GM12878 (cell line): ENCODE measurements at regions not wholly inside any gene's neighbourhood (a gene's known extent, or its start where the extent isn't known, plus 50 kb on each side); places are given as distances from the start of the nearest gene placed in this dataset.

Experiments used
- ATAC-seq: fragments of 200-7000 bp; cut with Tn5 transposase; 3 replicates; pipeline ENCODE4 v1.9.1; 2020; ENCODE audit warnings: mild to moderate bottlenecking, moderate library complexity
- BruUV-seq: library from RNA; stranded (reverse); fragments of 400-500 nt; replicated peaks from 2 replicates; lab custom pipeline; 2021; lab: Mats Ljungman, UMichigan
- CTCF ChIA-PET: fragments of 300-600 bp; sonication (Branson Sonifier 250); formaldehyde crosslinking; extraction: SDS; loops from one replicate; lab custom pipeline; 2021; ENCODE audit warnings: inconsistent platforms; lab: Yijun Ruan, JAX
- POLR2A ChIA-PET: fragments of 350-600 bp; formaldehyde crosslinking; extraction: SDS; loops from one replicate; lab custom pipeline; 2021; ENCODE audit warnings: inconsistent platforms; lab: Charles Lee
- RAD21 ChIA-PET: fragments of 300-600 bp; sonication (Branson Sonifier 250); formaldehyde crosslinking; loops from one replicate; lab custom pipeline; 2023; ENCODE audit warnings: antibody characterized with exemption; ENCODE audit not compliant: unreplicated experiment; lab: Charles Lee
- SMC1A ChIA-PET: fragments of 300-600 bp; sonication (Branson Sonifier 250); formaldehyde crosslinking; loops from one replicate; lab custom pipeline; 2023; ENCODE audit not compliant: unreplicated experiment, uncharacterized antibody; lab: Charles Lee
- DNase-seq: peaks from one replicate; pipeline ENCODE4 v3.0.0-alpha.2; 2011; ENCODE audit warnings: low read depth, low spot score
- FAIRE-seq: peaks from 3 replicates; lab custom pipeline; 2011; peaks lifted over from hg19 to GRCh38; lab: Jason Lieb, UNC
- H2AFZ ChIP-seq: 2 replicates; pipeline ENCODE4 v1.6.0; 2011; ENCODE audit warnings: low read depth, low read length, control low read depth; ENCODE audit not compliant: control insufficient read depth
- H3K27ac ChIP-seq: 2 replicates; pipeline ENCODE4 v1.5.1; 2011; ENCODE audit warnings: control low read depth; ENCODE audit not compliant: control insufficient read depth, insufficient read depth
- H3K27me3 ChIP-seq, 2 experiments: replicated peaks in 1 of 2; 2 replicates each; pipeline versions ENCODE4 v1.6.0 to v1.6.1; 2011; ENCODE audit warnings: low read length in 1 of 2; ENCODE audit not compliant: control insufficient read depth in 2 of 2, insufficient read depth in 2 of 2
- H3K36me3 ChIP-seq, 2 experiments: 2 replicates each; pipeline ENCODE4 v1.5.1; 2011; ENCODE audit warnings: low read length in 1 of 2; ENCODE audit not compliant: control insufficient read depth in 2 of 2, insufficient read depth in 2 of 2
- H3K4me1 ChIP-seq: 2 replicates; pipeline ENCODE4 v1.6.1; 2011; ENCODE audit warnings: mild to moderate bottlenecking, low read length, moderate library complexity, mixed read lengths; ENCODE audit not compliant: control insufficient read depth, insufficient read depth
- H3K4me2 ChIP-seq: 2 replicates; pipeline ENCODE4 v1.6.0; 2011; ENCODE audit warnings: control low read depth; ENCODE audit not compliant: control insufficient read depth, insufficient read depth
- H3K4me3 ChIP-seq: fragments of 200-600 bp; sonication (generic); 2 replicates; pipeline ENCODE4 v1.5.1; 2016
- H3K79me2 ChIP-seq: 2 replicates; pipeline ENCODE4 v1.6.0; 2011; ENCODE audit warnings: low read length; ENCODE audit not compliant: control insufficient read depth, insufficient read depth
- H3K9ac ChIP-seq: 2 replicates; pipeline ENCODE4 v1.8.0; 2011; ENCODE audit warnings: low read length, control low read depth, mixed read lengths; ENCODE audit not compliant: control insufficient read depth, insufficient read depth
- H3K9me3 ChIP-seq: replicated peaks from 3 replicates; pipeline ENCODE4 v1.5.1; 2011; ENCODE audit warnings: mild to moderate bottlenecking, low read length; ENCODE audit not compliant: control insufficient read depth, insufficient read depth
- H4K20me1 ChIP-seq: 2 replicates; pipeline ENCODE4 v1.6.0; 2011; ENCODE audit not compliant: control insufficient read depth, insufficient read depth
- ATF2 ChIP-seq: IDR thresholded peaks from 2 replicates; pipeline ENCODE4 v1.6.1; 2012; ENCODE audit warnings: low read length, inconsistent platforms
- CEBPZ ChIP-seq: fragments of 150-350 bp; IDR thresholded peaks from 2 replicates; pipeline ENCODE4 v1.6.1; 2016; ENCODE audit warnings: low read depth, low read length
- IKZF2 ChIP-seq, 2 experiments: fragments of 450-650 bp; IDR thresholded peaks; 2 replicates each; pipeline ENCODE4 v1.6.1; 2017; ENCODE audit warnings: mild to moderate bottlenecking in 2 of 2, moderate library complexity in 2 of 2
- IRF4 ChIP-seq: IDR thresholded peaks from 2 replicates; pipeline ENCODE4 v1.6.1; 2011; ENCODE audit warnings: low read depth, low read length
- MLLT1 ChIP-seq: fragments of 450-650 bp; IDR thresholded peaks from 2 replicates; pipeline ENCODE4 v1.6.1; 2016; ENCODE audit warnings: mild to moderate bottlenecking
- NFYB ChIP-seq: IDR thresholded peaks from 2 replicates; pipeline ENCODE4 v1.6.1; 2011; ENCODE audit warnings: low read depth, mild to moderate bottlenecking, low read length, improper control_type of control experiment, moderate library complexity; ENCODE audit not compliant: insufficient read depth
- NR2C1 ChIP-seq: fragments of 450-650 bp; IDR thresholded peaks from 2 replicates; pipeline ENCODE4 v1.6.1; 2017; ENCODE audit warnings: antibody characterized with exemption, mild to moderate bottlenecking, moderate library complexity
- NR2F1 ChIP-seq: fragments of 450-650 bp; conservative IDR thresholded peaks from 2 replicates; pipeline ENCODE4 v1.6.1; 2017; ENCODE audit warnings: mild to moderate bottlenecking
- POLR2AphosphoS5 ChIP-seq: IDR thresholded peaks from 2 replicates; pipeline ENCODE4 v1.6.1; 2011; ENCODE audit warnings: mild to moderate bottlenecking, low read length, inconsistent platforms
- RAD51 ChIP-seq: fragments of 450-650 bp; IDR thresholded peaks from 2 replicates; pipeline ENCODE4 v1.6.1; 2016; ENCODE audit warnings: moderate library complexity, mild to moderate bottlenecking, inconsistent platforms
- RBBP5 ChIP-seq: fragments of 200-600 bp; sonication (generic); conservative IDR thresholded peaks from 2 replicates; pipeline ENCODE4 v1.6.1; 2016
- YBX1 ChIP-seq: fragments of 450-650 bp; IDR thresholded peaks from 2 replicates; pipeline ENCODE4 v1.6.1; 2016; ENCODE audit warnings: antibody characterized with exemption
- ZSCAN29 ChIP-seq: fragments of 450-650 bp; IDR thresholded peaks from 2 replicates; pipeline ENCODE4 v1.6.1; 2017; ENCODE audit warnings: mild to moderate bottlenecking, moderate library complexity
- WGBS: methylation state at CpG from one replicate; pipeline ENCODE4 v1.1.6; 2016; ENCODE audit warnings: low lambda C conversion rate; ENCODE audit not compliant: insufficient replicate concordance, insufficient coverage; ENCODE audit errors: missing lambda C conversion rate; 5-methylcytosine and 5-hydroxymethylcytosine counted together
- in situ Hi-C: fragments of 300-500 bp; cut with MboI; formaldehyde crosslinking; loops from 9 replicates; pipeline ENCODE4 v1.14.3; 2018; ENCODE audit warnings: mixed read lengths
- intact Hi-C: fragments of 100-400 bp; cut with micrococcal nuclease; formaldehyde crosslinking; loops from one replicate; pipeline ENCODE4 v1.14.2; 2022; ENCODE audit not compliant: unreplicated experiment

- in situ Hi-C loops (no loop called here), intact Hi-C loops (no loop called here)
- FAIRE-seq (no peak), DNase-seq (no peak), ATAC-seq (no peak)
- ChIA-PET POLR2A (no interaction called here), RAD21 (no interaction called here), SMC1A (no interaction called here), CTCF (interaction anchor here (0.6 kb wide), 1 partner anchor 9 kb away, joined by 3 read pairs; no protein-coding TSS in a partner anchor)
- no TSS peak for BruUV-seq
- Histone ChIP-seq H3K4me1 (no peaks in the 10 kb centered on the region), H3K27ac (no peak overlapping the region), H3K9ac (no peak overlapping the region), H3K36me3 (no peaks in the 10 kb centered on the region), H2AFZ (no peak overlapping the region), H3K9me3 (no peaks in the 10 kb centered on the region), H3K27me3 (no peaks in the 10 kb centered on the region), H3K4me3 (no peak overlapping the region), H3K79me2 (no peaks in the 10 kb centered on the region), H3K4me2 (no peak overlapping the region), H4K20me1 (no peaks in the 10 kb centered on the region)
- no peak for TF ChIP-seq NFYB
- TF ChIP-seq IRF4: no peak
- TF ChIP-seq YBX1: no peak
- TF ChIP-seq NR2C1: no peak
- no peak for TF ChIP-seq ZSCAN29
- TF ChIP-seq NR2F1: no peak
- no peak for TF ChIP-seq POLR2AphosphoS5
- 6% methylated on average over 11 of the region's 11 CpGs for WGBS
Observed at GRCh38 chr10:18960466-18961079, 88.0 kb upstream of the MALRD1 start.

GRCh38 chr10:18968159-18968558 is 80.4 kb upstream of the MALRD1 start:
- 5% methylated on average over 1 of the region's 1 CpG for WGBS
- CTCF ChIA-PET: no interaction called here
- Histone ChIP-seq H3K27me3 (no peaks in the 10 kb centered on the region), H3K4me3 (no peak overlapping the region), H3K36me3 (no peaks in the 10 kb centered on the region), H4K20me1 (no peaks in the 10 kb centered on the region), H3K9me3 (no peaks in the 10 kb centered on the region), H3K9ac (no peak overlapping the region), H3K4me1 (no peaks in the 10 kb centered on the region), H2AFZ (no peak overlapping the region), H3K79me2 (no peaks in the 10 kb centered on the region), H3K4me2 (no peak overlapping the region), H3K27ac (no peak overlapping the region)
- no TSS peak for BruUV-seq
- SMC1A ChIA-PET: interaction anchor here (0.5 kb wide), 1 partner anchor 14 kb away, joined by 3 read pairs; no protein-coding TSS in a partner anchor
- intact Hi-C loops: no loop called here
- POLR2A ChIA-PET: no interaction called here
- DNase-seq (no peak), ATAC-seq (no peak), FAIRE-seq (no peak)
- in situ Hi-C loops: no loop called here
- RAD21 ChIA-PET: no interaction called here
- TF ChIP-seq ATF2: no peak
- no peak for TF ChIP-seq RBBP5
- TF ChIP-seq RAD51: no peak
- TF ChIP-seq IKZF2 (IDR thresholded peaks at IDR 0.05): no peak
- TF ChIP-seq CEBPZ: no peak
- TF ChIP-seq MLLT1: no peak
